Hepatocyte (in vitro differentiated cells): ENCODE measurements at regions not wholly inside any gene's neighbourhood (a gene's known extent, or its start where the extent isn't known, plus 50 kb on each side); places are given as distances from the start of the nearest gene placed in this dataset.

Experiments used
- EZH2 ChIP-seq: fragments of 200-600 bp; sonication (generic); IDR thresholded peaks from 2 replicates; pipeline ENCODE4 v1.6.1; 2016; ENCODE audit warnings: antibody characterized with exemption, mild to moderate bottlenecking, borderline replicate concordance
- EZH2phosphoT487 ChIP-seq: fragments of 200-600 bp; sonication (generic); IDR thresholded peaks from one replicate; pipeline ENCODE4 v1.6.1; 2018; ENCODE audit warnings: antibody characterized with exemption, mild to moderate bottlenecking, low read depth, moderate library complexity; ENCODE audit not compliant: unreplicated experiment, severe bottlenecking
- TF ChIP-seq, protein P1 (sequence below): fragments of 200-600 bp; sonication (generic); IDR thresholded peaks from 2 replicates; pipeline ENCODE4 v1.5.1; 2016; ENCODE audit warnings: antibody characterized with exemption, mild to moderate bottlenecking; ENCODE audit not compliant: poor library complexity

GRCh38 chr1:192477630-192478029 is 97.9 kb upstream of the RGS1 start:
- TF ChIP-seq, protein P1, sequence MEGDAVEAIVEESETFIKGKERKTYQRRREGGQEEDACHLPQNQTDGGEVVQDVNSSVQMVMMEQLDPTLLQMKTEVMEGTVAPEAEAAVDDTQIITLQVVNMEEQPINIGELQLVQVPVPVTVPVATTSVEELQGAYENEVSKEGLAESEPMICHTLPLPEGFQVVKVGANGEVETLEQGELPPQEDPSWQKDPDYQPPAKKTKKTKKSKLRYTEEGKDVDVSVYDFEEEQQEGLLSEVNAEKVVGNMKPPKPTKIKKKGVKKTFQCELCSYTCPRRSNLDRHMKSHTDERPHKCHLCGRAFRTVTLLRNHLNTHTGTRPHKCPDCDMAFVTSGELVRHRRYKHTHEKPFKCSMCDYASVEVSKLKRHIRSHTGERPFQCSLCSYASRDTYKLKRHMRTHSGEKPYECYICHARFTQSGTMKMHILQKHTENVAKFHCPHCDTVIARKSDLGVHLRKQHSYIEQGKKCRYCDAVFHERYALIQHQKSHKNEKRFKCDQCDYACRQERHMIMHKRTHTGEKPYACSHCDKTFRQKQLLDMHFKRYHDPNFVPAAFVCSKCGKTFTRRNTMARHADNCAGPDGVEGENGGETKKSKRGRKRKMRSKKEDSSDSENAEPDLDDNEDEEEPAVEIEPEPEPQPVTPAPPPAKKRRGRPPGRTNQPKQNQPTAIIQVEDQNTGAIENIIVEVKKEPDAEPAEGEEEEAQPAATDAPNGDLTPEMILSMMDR, result peak; percentile 82
- TF ChIP-seq EZH2 (no peak), EZH2phosphoT487 (no peak)
